Psoas muscle (tissue), 7 donors: ENCODE measurements at regions not wholly inside any gene's neighbourhood (a gene's known extent, or its start where the extent isn't known, plus 50 kb on each side); places are given as distances from the start of the nearest gene placed in this dataset.

ENCODE experiments used
- ATAC-seq, 4 donors: fragments of 200-7000 bp; cut with Tn5 transposase; one replicate each; pipeline ENCODE4 v1.9.1; 2020; ENCODE audit warnings: moderate library complexity in 3 of 4, mild to moderate bottlenecking in 2 of 4
- DNase-seq, 2 donors: peaks; one replicate each; pipeline ENCODE4 v3.0.0-alpha.2; 2020
- H3K27ac ChIP-seq: fragments of 200-600 bp; one replicate; pipeline ENCODE4 v1.8.0; 2022
- H3K27me3 ChIP-seq, 3 donors: fragments of 200-600 bp in 1 of 3; one replicate each; pipeline versions ENCODE4 v1.6.1 to v1.8.0; 2013 to 2022; ENCODE audit warnings: low read length in 2 of 3, mild to moderate bottlenecking in 2 of 3, moderate library complexity in 1 of 3; ENCODE audit not compliant: insufficient read depth in 3 of 3
- H3K36me3 ChIP-seq, 2 donors: fragments of 200-600 bp in 1 of 2; one replicate each; pipeline versions ENCODE4 v1.6.1 to v1.8.0; 2013 to 2022; ENCODE audit warnings: low read depth in 1 of 2, mild to moderate bottlenecking in 1 of 2, moderate library complexity in 1 of 2; ENCODE audit not compliant: insufficient read depth in 1 of 2
- H3K4me1 ChIP-seq: fragments of 200-600 bp; one replicate; pipeline ENCODE4 v1.8.0; 2022
- H3K4me3 ChIP-seq: fragments of 200-600 bp; one replicate; pipeline ENCODE4 v1.8.0; 2022; ENCODE audit warnings: mild to moderate bottlenecking
- H3K9me3 ChIP-seq: fragments of 200-600 bp; one replicate; pipeline ENCODE4 v1.8.0; 2022
- WGBS, 3 donors: extraction: QIAGEN DNeasy Blood & Tissue Kit; methylation state at CpG; one replicate each; pipeline versions ENCODE4 v1.1.6 to v1.1.7; 2013; 5-methylcytosine and 5-hydroxymethylcytosine counted together
- intact Hi-C, 2 donors: fragments of 100-400 bp; cut with DNase I; formaldehyde crosslinking; loops; one replicate each; pipeline versions ENCODE4 v1.11.0 to v1.14.2; 2022
- TF ChIP-seq, protein P1 (sequence below): fragments of 200-600 bp; IDR thresholded peaks from one replicate; pipeline ENCODE4 v1.8.0; 2022; ENCODE audit warnings: antibody characterized with exemption
- donor health status: healthy with polysubstance abuse.
- donor health status: DM: no; HTN: no; CAD: no; lungs with moderate emphysema.
- donor health status: Bipolar disorder and iron deficiency.
- donor health status: healthy.
- donor health status: DM: yes; HTN: yes; CAD: no.
- donor health status: DM: no; HTN: no; CAD: no.
- donor health status: DM: yes; HTN: yes; CAD: no.

DNA sequence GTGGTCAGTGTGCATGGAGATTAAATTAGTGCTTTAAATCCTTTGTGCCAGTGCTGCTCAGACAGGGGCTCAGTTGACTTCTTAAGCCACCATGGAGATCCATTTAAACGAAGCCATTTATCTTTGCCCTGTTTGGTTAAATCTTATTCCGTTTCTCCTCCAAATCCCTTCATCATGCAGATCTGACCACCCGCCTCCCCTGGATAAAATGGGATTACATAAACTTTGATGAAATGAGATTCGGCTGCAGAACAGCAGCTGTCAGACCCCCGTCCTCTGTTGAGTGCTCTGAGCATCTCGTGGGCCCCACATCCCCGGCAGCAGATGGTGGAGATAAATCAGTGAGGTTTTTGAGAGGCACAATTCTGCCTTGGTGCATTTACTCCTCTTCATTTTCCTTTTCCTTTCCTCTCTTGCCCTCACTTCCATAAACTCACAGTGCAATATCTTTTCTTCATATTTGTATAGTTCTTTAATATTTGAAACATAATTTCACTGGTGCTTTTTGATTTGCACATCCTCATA lies 84.4 kb upstream of the TWIST2 start:
- Histone ChIP-seq H3K27me3 (peaks cover 0 to 34% (median 8%) of the 10 kb centered on the region in 3 donors), H3K36me3 (no peaks in the 10 kb centered on the region), H3K9me3 (no peaks in the 10 kb centered on the region), H3K4me3 (no peak overlapping the region), H3K4me1 (no peaks in the 10 kb centered on the region), H3K27ac (no peak overlapping the region)
- no peak for DNase-seq
- 18 to 23% (median 22%) methylated on average over 7 of the region's 7 CpGs for WGBS, 3 donors
- intact Hi-C loops = no loop called here
- TF ChIP-seq, protein P1, sequence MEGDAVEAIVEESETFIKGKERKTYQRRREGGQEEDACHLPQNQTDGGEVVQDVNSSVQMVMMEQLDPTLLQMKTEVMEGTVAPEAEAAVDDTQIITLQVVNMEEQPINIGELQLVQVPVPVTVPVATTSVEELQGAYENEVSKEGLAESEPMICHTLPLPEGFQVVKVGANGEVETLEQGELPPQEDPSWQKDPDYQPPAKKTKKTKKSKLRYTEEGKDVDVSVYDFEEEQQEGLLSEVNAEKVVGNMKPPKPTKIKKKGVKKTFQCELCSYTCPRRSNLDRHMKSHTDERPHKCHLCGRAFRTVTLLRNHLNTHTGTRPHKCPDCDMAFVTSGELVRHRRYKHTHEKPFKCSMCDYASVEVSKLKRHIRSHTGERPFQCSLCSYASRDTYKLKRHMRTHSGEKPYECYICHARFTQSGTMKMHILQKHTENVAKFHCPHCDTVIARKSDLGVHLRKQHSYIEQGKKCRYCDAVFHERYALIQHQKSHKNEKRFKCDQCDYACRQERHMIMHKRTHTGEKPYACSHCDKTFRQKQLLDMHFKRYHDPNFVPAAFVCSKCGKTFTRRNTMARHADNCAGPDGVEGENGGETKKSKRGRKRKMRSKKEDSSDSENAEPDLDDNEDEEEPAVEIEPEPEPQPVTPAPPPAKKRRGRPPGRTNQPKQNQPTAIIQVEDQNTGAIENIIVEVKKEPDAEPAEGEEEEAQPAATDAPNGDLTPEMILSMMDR = no peak
- no peak for ATAC-seq

DNA sequence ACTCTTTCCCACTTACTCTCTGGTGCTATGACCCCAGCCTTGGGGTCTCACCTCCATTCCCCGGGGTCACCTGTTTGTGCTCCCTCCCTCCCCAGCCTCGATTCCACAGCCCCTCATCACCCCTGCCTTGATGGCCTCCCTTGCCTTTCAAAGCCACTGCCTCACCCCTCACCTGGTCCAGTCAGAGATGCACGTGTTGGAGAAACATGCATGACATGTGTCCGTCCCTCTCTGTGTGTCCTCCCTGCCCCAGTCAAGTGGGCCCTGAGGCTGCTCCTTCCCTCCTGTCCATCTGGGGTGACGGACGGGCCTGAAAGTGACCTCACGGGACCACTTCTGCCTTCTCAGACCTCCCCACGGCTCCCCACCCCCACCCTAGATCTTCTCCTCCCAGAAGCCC lies 82.3 kb upstream of the TWIST2 start:
- Histone ChIP-seq H3K4me3 (no peak overlapping the region), H3K4me1 (no peaks in the 10 kb centered on the region), H3K27ac (no peak overlapping the region), H3K36me3 (no peaks in the 10 kb centered on the region), H3K9me3 (no peaks in the 10 kb centered on the region), H3K27me3 (peaks cover 0 to 45% (median 6%) of the 10 kb centered on the region in 3 donors)
- TF ChIP-seq, protein P1 = no peak
- intact Hi-C loops = no loop called here
- DNase-seq = no peak
- 63 to 72% (median 70%) methylated on average over 8 of the region's 8 CpGs for WGBS, 3 donors
- ATAC-seq = no peak

DNA sequence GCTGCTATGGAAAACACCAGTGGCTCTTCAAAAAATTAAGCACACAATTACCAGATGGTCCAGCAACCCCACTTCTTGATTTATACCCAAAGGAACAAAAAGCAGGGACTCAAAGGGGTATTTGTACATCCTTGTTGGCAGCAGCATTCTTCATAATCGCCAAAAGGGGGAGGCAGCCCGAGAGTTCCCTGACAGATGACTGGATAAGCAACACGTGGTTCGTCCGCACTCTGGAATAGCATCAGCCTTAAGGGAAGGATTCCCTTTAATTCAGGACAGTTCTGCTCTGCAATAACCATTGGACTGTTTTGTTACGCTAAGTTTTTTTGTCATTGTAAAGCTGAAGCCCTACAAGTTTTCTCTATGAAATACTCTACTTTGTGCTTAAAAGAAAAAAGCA lies 76.7 kb upstream of the TWIST2 start:
- no peaks in the 10 kb centered on the region for H3K4me1 ChIP-seq
- DNase-seq (no peak), ATAC-seq (no peak)
- TF ChIP-seq, protein P1 = no peak
- WGBS, 3 donors = 15 to 21% (median 17%) methylated on average over 6 of the region's 6 CpGs
- no peak overlapping the region for H3K4me3 ChIP-seq
- peaks cover 0 to 51% (median 6%) of the 10 kb centered on the region in 3 donors for H3K27me3 ChIP-seq
- H3K9me3 ChIP-seq = no peaks in the 10 kb centered on the region
- H3K36me3 ChIP-seq = no peaks in the 10 kb centered on the region
- intact Hi-C loops = no loop called here
- no peak overlapping the region for H3K27ac ChIP-seq

DNA sequence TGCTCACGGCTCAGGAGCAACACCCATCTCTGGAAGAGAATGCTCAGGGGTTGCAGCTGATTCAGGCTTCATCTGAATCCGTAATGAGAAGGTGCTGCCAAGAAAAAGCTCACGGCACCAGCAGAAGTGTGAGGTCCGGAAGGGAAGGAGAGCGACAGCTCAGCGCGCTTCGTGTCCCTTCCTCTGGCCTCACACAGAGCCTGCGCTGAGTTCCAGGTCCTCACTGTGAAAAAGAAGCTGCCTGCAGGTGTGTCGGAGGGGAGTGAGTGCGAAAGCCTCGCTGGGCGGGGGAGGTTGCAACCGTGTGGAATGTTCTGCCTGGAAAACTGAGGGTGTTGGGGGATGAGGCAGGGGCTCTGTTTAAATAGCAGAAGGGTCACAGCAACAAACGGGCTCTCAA lies 76.2 kb upstream of the TWIST2 start:
- H3K9me3 ChIP-seq = no peaks in the 10 kb centered on the region
- H3K27me3 ChIP-seq = peaks cover 0 to 47% (median 6%) of the 10 kb centered on the region in 3 donors
- intact Hi-C loops = no loop called here
- ATAC-seq (no peak), DNase-seq (no peak)
- no peak overlapping the region for H3K27ac ChIP-seq
- H3K36me3 ChIP-seq = no peaks in the 10 kb centered on the region
- no peak overlapping the region for H3K4me3 ChIP-seq
- no peaks in the 10 kb centered on the region for H3K4me1 ChIP-seq
- 45 to 47% (median 46%) methylated on average over 15 of the region's 15 CpGs for WGBS, 3 donors
- TF ChIP-seq, protein P1 = no peak

DNA sequence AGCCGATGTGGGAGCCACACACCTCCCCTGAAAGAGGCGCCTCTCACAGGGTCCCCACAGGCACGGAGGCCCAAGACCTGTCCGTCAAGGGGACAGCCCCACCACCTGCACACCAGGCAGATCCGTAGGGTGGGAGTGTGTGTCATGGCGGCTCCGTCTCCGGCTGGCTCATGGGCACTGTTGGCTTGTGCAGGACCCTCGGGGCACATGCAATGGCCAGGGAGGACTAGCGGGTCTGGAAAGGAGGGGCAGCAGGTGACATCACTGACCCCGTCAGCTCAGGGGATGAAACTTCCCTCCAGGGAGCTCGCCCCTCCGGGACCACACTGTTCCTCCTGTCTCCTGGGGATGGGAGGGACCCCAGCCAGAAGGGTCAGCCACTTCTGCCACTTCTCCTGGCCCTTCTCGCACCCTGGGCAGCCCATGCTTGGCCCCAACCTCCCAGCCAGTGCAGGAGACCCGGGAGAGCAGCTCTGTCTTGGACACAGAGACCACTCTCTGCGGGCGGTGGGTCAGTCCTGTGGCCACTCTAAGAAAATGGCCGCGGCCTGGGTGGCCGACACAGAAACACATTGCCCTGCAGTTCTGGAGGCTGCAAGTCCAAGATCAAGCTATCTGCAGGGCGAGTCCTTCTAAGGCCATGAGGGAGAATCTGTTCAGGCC lies 75.1 kb upstream of the TWIST2 start:
- Histone ChIP-seq H3K36me3 (no peaks in the 10 kb centered on the region), H3K4me3 (no peak overlapping the region), H3K4me1 (no peaks in the 10 kb centered on the region), H3K27ac (no peak overlapping the region), H3K9me3 (no peaks in the 10 kb centered on the region), H3K27me3 (peaks cover 0 to 42% (median 6%) of the 10 kb centered on the region in 3 donors)
- WGBS, 3 donors = 84 to 89% (median 86%) methylated on average over 21 of the region's 21 CpGs
- TF ChIP-seq, protein P1 = no peak
- DNase-seq (no peak), ATAC-seq (no peak)
- intact Hi-C loops = no loop called here
